ENCODE measurements at regions not wholly inside any gene's neighbourhood (a gene's known extent, or its start where the extent isn't known, plus 50 kb on each side); places are given as distances from the start of the nearest gene placed in this dataset.

GRCh38 chr7:96527133-96527827 is 182.4 kb downstream of the SEM1 start:
- H3K4me1 ChIP-seq (ENCODE audit: control insufficient read depth, extremely low read depth, insufficient read depth, low read length) = no peaks in the 10 kb centered on the region

GRCh38 chr7:96526496-96526895 is 183.2 kb downstream of the SEM1 start:
- no peak overlapping the region for H3K4me2 ChIP-seq (ENCODE audit: extremely low read depth, insufficient read depth, low read length)
- H3K4me1 ChIP-seq (ENCODE audit: control insufficient read depth, extremely low read depth, insufficient read depth, low read length) = no peaks in the 10 kb centered on the region
- no peak overlapping the region for H3K27ac ChIP-seq (ENCODE audit: insufficient read depth, low read length)
- H3K36me3 ChIP-seq (ENCODE audit: control insufficient read depth, insufficient read depth, low read length) = no peaks in the 10 kb centered on the region
- DNase-seq (ENCODE audit: low read depth in 2 of 2) = no peak
- no peaks in the 10 kb centered on the region for H3K9me3 ChIP-seq (ENCODE audit: control insufficient read depth, insufficient read depth, low read depth, low read length)
- no peak overlapping the region for H3K9ac ChIP-seq (ENCODE audit: insufficient read depth, low read length)
- H3K79me2 ChIP-seq (ENCODE audit: control insufficient read depth, insufficient read depth, low read length) = no peaks in the 10 kb centered on the region
- H3K4me3 ChIP-seq (replicated peaks in 1 of 4; ENCODE audit: control extremely low read depth in 1 of 4, insufficient read depth in 1 of 4, low read depth in 3 of 4, low read length in 4 of 4) = no peak overlapping the region
- TF ChIP-seq EZH2 (IDR thresholded peaks at IDR 0.05; ENCODE audit: low read length, missing control alignments) = no peak
- TF ChIP-seq CTCF (conservative IDR thresholded peaks at IDR 0.05 in 1 of 2, IDR thresholded peaks at IDR 0.05 in 1 of 2; ENCODE audit: low read depth in 1 of 2, low read length in 2 of 2) = no peak
- no peaks in the 10 kb centered on the region for H3K27me3 ChIP-seq (ENCODE audit: control insufficient read depth, insufficient read depth, low read length)
- no peak overlapping the region for H2AFZ ChIP-seq (ENCODE audit: low read length)
- H4K20me1 ChIP-seq (ENCODE audit: control insufficient read depth, extremely low read depth, insufficient read depth, low read length) = no peaks in the 10 kb centered on the region

More at GRCh38 chr7:96527133-96527827, 182.4 kb downstream of the SEM1 start:
- no peak for DNase-seq (ENCODE audit: low read depth in 2 of 2)
- no peak overlapping the region for H3K4me3 ChIP-seq (replicated peaks in 1 of 4; ENCODE audit: control extremely low read depth in 1 of 4, insufficient read depth in 1 of 4, low read depth in 3 of 4, low read length in 4 of 4)
- no peak overlapping the region for H3K4me2 ChIP-seq (ENCODE audit: extremely low read depth, insufficient read depth, low read length)
- no peak overlapping the region for H3K27ac ChIP-seq (ENCODE audit: insufficient read depth, low read length)
- TF ChIP-seq EZH2 (IDR thresholded peaks at IDR 0.05; ENCODE audit: low read length, missing control alignments) (no peak), CTCF (conservative IDR thresholded peaks at IDR 0.05 in 1 of 2, IDR thresholded peaks at IDR 0.05 in 1 of 2; ENCODE audit: low read depth in 1 of 2, low read length in 2 of 2) (no peak)
- H3K9me3 ChIP-seq (ENCODE audit: control insufficient read depth, insufficient read depth, low read depth, low read length) = no peaks in the 10 kb centered on the region
- H2AFZ ChIP-seq (ENCODE audit: low read length) = no peak overlapping the region
- no peaks in the 10 kb centered on the region for H3K79me2 ChIP-seq (ENCODE audit: control insufficient read depth, insufficient read depth, low read length)
- no peaks in the 10 kb centered on the region for H3K36me3 ChIP-seq (ENCODE audit: control insufficient read depth, insufficient read depth, low read length)
- H3K9ac ChIP-seq (ENCODE audit: insufficient read depth, low read length) = no peak overlapping the region
- no peaks in the 10 kb centered on the region for H3K27me3 ChIP-seq (ENCODE audit: control insufficient read depth, insufficient read depth, low read length)
- H4K20me1 ChIP-seq (ENCODE audit: control insufficient read depth, extremely low read depth, insufficient read depth, low read length) = no peaks in the 10 kb centered on the region

GRCh38 chr7:96521068-96521894 is 188.4 kb downstream of the SEM1 start:
- no peak for DNase-seq (ENCODE audit: low read depth in 2 of 2)
- Histone ChIP-seq H3K4me3 (replicated peaks in 1 of 4; ENCODE audit: control extremely low read depth in 1 of 4, insufficient read depth in 1 of 4, low read depth in 3 of 4, low read length in 4 of 4) (no peak overlapping the region), H4K20me1 (ENCODE audit: control insufficient read depth, extremely low read depth, insufficient read depth, low read length) (no peaks in the 10 kb centered on the region), H3K27ac (ENCODE audit: insufficient read depth, low read length) (no peak overlapping the region), H2AFZ (ENCODE audit: low read length) (no peak overlapping the region), H3K4me1 (ENCODE audit: control insufficient read depth, extremely low read depth, insufficient read depth, low read length) (no peaks in the 10 kb centered on the region), H3K36me3 (ENCODE audit: control insufficient read depth, insufficient read depth, low read length) (no peaks in the 10 kb centered on the region), H3K4me2 (ENCODE audit: extremely low read depth, insufficient read depth, low read length) (no peak overlapping the region), H3K27me3 (ENCODE audit: control insufficient read depth, insufficient read depth, low read length) (no peaks in the 10 kb centered on the region), H3K79me2 (ENCODE audit: control insufficient read depth, insufficient read depth, low read length) (no peaks in the 10 kb centered on the region), H3K9me3 (ENCODE audit: control insufficient read depth, insufficient read depth, low read depth, low read length) (no peaks in the 10 kb centered on the region), H3K9ac (ENCODE audit: insufficient read depth, low read length) (no peak overlapping the region)
- no peak for TF ChIP-seq CTCF (conservative IDR thresholded peaks at IDR 0.05 in 1 of 2, IDR thresholded peaks at IDR 0.05 in 1 of 2; ENCODE audit: low read depth in 1 of 2, low read length in 2 of 2)
- no peak for TF ChIP-seq EZH2 (IDR thresholded peaks at IDR 0.05; ENCODE audit: low read length, missing control alignments)

Data from fibroblast of lung (primary cell).